ENCODE measurements at regions not wholly inside any gene's neighbourhood (a gene's known extent, or its start where the extent isn't known, plus 50 kb on each side); places are given as distances from the start of the nearest gene placed in this dataset.

- DNase-seq = no peak
Observed at GRCh38 chrX:121102101-121102500, 54.7 kb downstream of the GLUD2 start.

- DNase-seq = no peak
Observed at GRCh38 chrX:121103381-121103780, 56.0 kb downstream of the GLUD2 start.

GRCh38 chrX:121106484-121107235, 59.2 kb downstream of the GLUD2 start:
- DNase-seq = no peak

GRCh38 chrX:121109986-121110385, 62.6 kb downstream of the GLUD2 start:
- no peak for DNase-seq

GRCh38 chrX:121110536-121110935, 63.1 kb downstream of the GLUD2 start:
- no peak for DNase-seq

GRCh38 chrX:121114691-121115090, 67.3 kb downstream of the GLUD2 start:
- DNase-seq = no peak

GRCh38 chrX:121120690-121121605, 73.5 kb downstream of the GLUD2 start:
- no peak for DNase-seq

GRCh38 chrX:121122332-121122731, 74.9 kb downstream of the GLUD2 start:
- DNase-seq = no peak

- DNase-seq = no peak
Observed at GRCh38 chrX:121128925-121129877, 81.8 kb downstream of the GLUD2 start.

GRCh38 chrX:121132675-121133074, 85.3 kb downstream of the GLUD2 start:
- DNase-seq = no peak

- DNase-seq = no peak
Observed at GRCh38 chrX:121135488-121136207, 88.2 kb downstream of the GLUD2 start.

- no peak for DNase-seq
Observed at GRCh38 chrX:121146059-121146628, 98.7 kb downstream of the GLUD2 start.

GRCh38 chrX:121150217-121150616, 102.8 kb downstream of the GLUD2 start:
- DNase-seq = no peak

GRCh38 chrX:121151293-121151692, 103.9 kb downstream of the GLUD2 start:
- no peak for DNase-seq

GRCh38 chrX:121154858-121155404, 107.5 kb downstream of the GLUD2 start:
- DNase-seq = no peak

GRCh38 chrX:121160987-121161386, 113.6 kb downstream of the GLUD2 start:
- DNase-seq = no peak

- DNase-seq = no peak
Observed at GRCh38 chrX:121161501-121161933, 114.1 kb downstream of the GLUD2 start.

GRCh38 chrX:121163443-121163842, 116.0 kb downstream of the GLUD2 start:
- no peak for DNase-seq

GRCh38 chrX:121165930-121166359, 118.5 kb downstream of the GLUD2 start:
- no peak for DNase-seq

GRCh38 chrX:121169099-121170035, 122.0 kb downstream of the GLUD2 start:
- DNase-seq = no peak
